ENCODE measurements at regions not wholly inside any gene's neighbourhood (a gene's known extent, or its start where the extent isn't known, plus 50 kb on each side); places are given as distances from the start of the nearest gene placed in this dataset.

- no peaks in the 10 kb centered on the region for H3K9me2 ChIP-seq (ENCODE audit: insufficient read depth, low read length)
- no peak overlapping the region for H3K4me2 ChIP-seq (ENCODE audit: low read length)
- H3K27me3 ChIP-seq (ENCODE audit: insufficient read depth, low read depth, low read length): peaks cover 26% of the 10 kb centered on the region
- H3K27ac ChIP-seq (ENCODE audit: low read length): no peak overlapping the region
- H3K9me3 ChIP-seq (ENCODE audit: low read length): no peaks in the 10 kb centered on the region
- TF ChIP-seq EP300 (conservative IDR thresholded peaks at IDR 0.05; ENCODE audit: poor library complexity, severe bottlenecking) (no peak), RAD21 (conservative IDR thresholded peaks at IDR 0.05) (no peak), MXI1 (conservative IDR thresholded peaks at IDR 0.05; ENCODE audit: poor library complexity, severe bottlenecking) (no peak), CTCF (IDR thresholded peaks at IDR 0.05; ENCODE audit: poor library complexity, severe bottlenecking) (no peak), SMC3 (conservative IDR thresholded peaks at IDR 0.05; ENCODE audit: poor library complexity) (no peak), EZH2 (IDR thresholded peaks at IDR 0.05; ENCODE audit: borderline replicate concordance, insufficient read depth, low read length, poor library complexity, severe bottlenecking) (no peak), TAF1 (IDR thresholded peaks at IDR 0.05; ENCODE audit: low read depth) (no peak), POLR2AphosphoS5 (IDR thresholded peaks at IDR 0.05) (no peak)
- TF ChIP-seq, protein P1, sequence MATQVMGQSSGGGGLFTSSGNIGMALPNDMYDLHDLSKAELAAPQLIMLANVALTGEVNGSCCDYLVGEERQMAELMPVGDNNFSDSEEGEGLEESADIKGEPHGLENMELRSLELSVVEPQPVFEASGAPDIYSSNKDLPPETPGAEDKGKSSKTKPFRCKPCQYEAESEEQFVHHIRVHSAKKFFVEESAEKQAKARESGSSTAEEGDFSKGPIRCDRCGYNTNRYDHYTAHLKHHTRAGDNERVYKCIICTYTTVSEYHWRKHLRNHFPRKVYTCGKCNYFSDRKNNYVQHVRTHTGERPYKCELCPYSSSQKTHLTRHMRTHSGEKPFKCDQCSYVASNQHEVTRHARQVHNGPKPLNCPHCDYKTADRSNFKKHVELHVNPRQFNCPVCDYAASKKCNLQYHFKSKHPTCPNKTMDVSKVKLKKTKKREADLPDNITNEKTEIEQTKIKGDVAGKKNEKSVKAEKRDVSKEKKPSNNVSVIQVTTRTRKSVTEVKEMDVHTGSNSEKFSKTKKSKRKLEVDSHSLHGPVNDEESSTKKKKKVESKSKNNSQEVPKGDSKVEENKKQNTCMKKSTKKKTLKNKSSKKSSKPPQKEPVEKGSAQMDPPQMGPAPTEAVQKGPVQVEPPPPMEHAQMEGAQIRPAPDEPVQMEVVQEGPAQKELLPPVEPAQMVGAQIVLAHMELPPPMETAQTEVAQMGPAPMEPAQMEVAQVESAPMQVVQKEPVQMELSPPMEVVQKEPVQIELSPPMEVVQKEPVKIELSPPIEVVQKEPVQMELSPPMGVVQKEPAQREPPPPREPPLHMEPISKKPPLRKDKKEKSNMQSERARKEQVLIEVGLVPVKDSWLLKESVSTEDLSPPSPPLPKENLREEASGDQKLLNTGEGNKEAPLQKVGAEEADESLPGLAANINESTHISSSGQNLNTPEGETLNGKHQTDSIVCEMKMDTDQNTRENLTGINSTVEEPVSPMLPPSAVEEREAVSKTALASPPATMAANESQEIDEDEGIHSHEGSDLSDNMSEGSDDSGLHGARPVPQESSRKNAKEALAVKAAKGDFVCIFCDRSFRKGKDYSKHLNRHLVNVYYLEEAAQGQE (IDR thresholded peaks at IDR 0.05; ENCODE audit: borderline replicate concordance): no peak
- no peaks in the 10 kb centered on the region for H3F3A ChIP-seq (ENCODE audit: insufficient read depth, low read length, poor library complexity, severe bottlenecking)
- H3K4me3 ChIP-seq (ENCODE audit: low read length): no peak overlapping the region
- no peak overlapping the region for H3K9ac ChIP-seq (ENCODE audit: low read length)
- no peaks in the 10 kb centered on the region for H4K20me1 ChIP-seq (ENCODE audit: insufficient read depth)
- no peaks in the 10 kb centered on the region for H3K79me2 ChIP-seq (replicated peaks; ENCODE audit: insufficient read depth, low read length)
- no peaks in the 10 kb centered on the region for H3K36me3 ChIP-seq (ENCODE audit: insufficient read depth, low read length)
- H2AFZ ChIP-seq (ENCODE audit: low read depth, low read length): no peak overlapping the region
Observed at GRCh38 chr5:154606246-154606645, 128.2 kb upstream of the HAND1 start.

DNA sequence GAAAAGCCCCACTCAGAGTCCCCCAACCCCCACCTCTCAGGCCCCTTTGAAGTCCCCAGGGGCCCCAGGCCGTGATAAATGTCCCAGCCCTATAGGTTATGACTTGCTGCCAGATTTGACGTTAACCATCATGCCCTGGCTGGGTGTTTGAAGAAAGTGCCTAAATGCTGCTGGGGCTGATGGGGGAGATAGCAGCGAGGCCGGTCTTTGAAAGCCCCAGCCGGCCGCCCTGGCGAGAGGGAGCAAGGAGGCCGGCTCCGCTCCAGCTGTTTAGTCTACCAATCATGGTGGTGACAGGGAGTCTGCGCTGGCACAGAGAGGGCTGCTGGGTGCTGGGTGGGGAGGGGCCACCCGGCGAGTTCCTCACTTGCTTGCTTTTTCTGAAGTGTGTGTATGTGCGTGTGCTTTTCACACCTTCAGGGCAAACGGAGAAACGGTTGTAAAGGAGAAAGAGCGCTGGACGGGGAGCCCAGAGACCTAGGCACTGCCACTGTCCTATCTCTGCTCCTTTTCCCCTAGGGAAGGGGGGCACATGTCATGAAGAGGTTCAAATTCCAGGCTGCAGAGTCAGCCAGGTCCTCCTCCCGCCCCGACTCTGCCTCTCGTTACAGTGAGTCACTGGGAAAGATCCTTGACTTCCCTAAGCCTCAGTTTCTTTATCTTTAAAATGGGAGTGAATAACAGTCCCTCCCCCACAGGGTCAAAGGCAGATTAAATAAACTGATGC is 126.1 kb upstream of the HAND1 start:
- Histone ChIP-seq H3K4me3 (ENCODE audit: low read length) (no peak overlapping the region), H3K9ac (ENCODE audit: low read length) (no peak overlapping the region), H3F3A (ENCODE audit: insufficient read depth, low read length, poor library complexity, severe bottlenecking) (no peaks in the 10 kb centered on the region), H3K9me2 (ENCODE audit: insufficient read depth, low read length) (no peaks in the 10 kb centered on the region), H3K27me3 (ENCODE audit: insufficient read depth, low read depth, low read length) (peaks cover 8% of the 10 kb centered on the region), H3K9me3 (ENCODE audit: low read length) (no peaks in the 10 kb centered on the region), H3K36me3 (ENCODE audit: insufficient read depth, low read length) (no peaks in the 10 kb centered on the region), H4K20me1 (ENCODE audit: insufficient read depth) (no peaks in the 10 kb centered on the region), H3K79me2 (replicated peaks; ENCODE audit: insufficient read depth, low read length) (no peaks in the 10 kb centered on the region), H3K27ac (ENCODE audit: low read length) (no peak overlapping the region), H2AFZ (ENCODE audit: low read depth, low read length) (no peak overlapping the region), H3K4me2 (ENCODE audit: low read length) (no peak overlapping the region)
- TF ChIP-seq CTCF (IDR thresholded peaks at IDR 0.05; ENCODE audit: poor library complexity, severe bottlenecking) (no peak), MXI1 (conservative IDR thresholded peaks at IDR 0.05; ENCODE audit: poor library complexity, severe bottlenecking) (no peak), SMC3 (conservative IDR thresholded peaks at IDR 0.05; ENCODE audit: poor library complexity) (no peak), TAF1 (IDR thresholded peaks at IDR 0.05; ENCODE audit: low read depth) (no peak), EP300 (conservative IDR thresholded peaks at IDR 0.05; ENCODE audit: poor library complexity, severe bottlenecking) (no peak), RAD21 (conservative IDR thresholded peaks at IDR 0.05) (no peak), POLR2AphosphoS5 (IDR thresholded peaks at IDR 0.05) (no peak), EZH2 (IDR thresholded peaks at IDR 0.05; ENCODE audit: borderline replicate concordance, insufficient read depth, low read length, poor library complexity, severe bottlenecking) (no peak)
- TF ChIP-seq, protein P1 (IDR thresholded peaks at IDR 0.05; ENCODE audit: borderline replicate concordance): no peak
